Trophoblast cell (in vitro differentiated cells and primary cell): ENCODE measurements at regions not wholly inside any gene's neighbourhood (a gene's known extent, or its start where the extent isn't known, plus 50 kb on each side); places are given as distances from the start of the nearest gene placed in this dataset.

Experiments
- DNase-seq, 2 donors: peaks; one replicate each; pipeline ENCODE4 v3.0.0-alpha.2; 2016
- H2AFZ ChIP-seq: 2 replicates; pipeline ENCODE4 v1.6.1; 2013; ENCODE audit warnings: low read length, moderate library complexity, mild to moderate bottlenecking; ENCODE audit not compliant: insufficient read depth, poor library complexity
- H2AK5ac ChIP-seq: 2 replicates; pipeline ENCODE4 v1.6.1; 2013; ENCODE audit warnings: mild to moderate bottlenecking, low read length
- H2BK120ac ChIP-seq: 2 replicates; pipeline ENCODE4 v1.6.1; 2013; ENCODE audit warnings: low read length, mild to moderate bottlenecking, moderate library complexity; ENCODE audit not compliant: insufficient read depth, poor library complexity
- H2BK12ac ChIP-seq: 2 replicates; pipeline ENCODE4 v1.6.1; 2013; ENCODE audit warnings: mild to moderate bottlenecking, low read length, moderate library complexity
- H2BK5ac ChIP-seq: 2 replicates; pipeline ENCODE4 v1.6.1; 2013; ENCODE audit warnings: low read length, low read depth, moderate library complexity, mild to moderate bottlenecking; ENCODE audit not compliant: poor library complexity
- H3K14ac ChIP-seq: 2 replicates; pipeline ENCODE4 v1.6.1; 2013; ENCODE audit warnings: mild to moderate bottlenecking, low read length
- H3K18ac ChIP-seq: 2 replicates; pipeline ENCODE4 v1.6.1; 2013; ENCODE audit warnings: mild to moderate bottlenecking, low read length
- H3K23ac ChIP-seq: 2 replicates; pipeline ENCODE4 v1.6.1; 2013; ENCODE audit warnings: low read length
- H3K27ac ChIP-seq: 2 replicates; pipeline ENCODE4 v1.5.1; 2013; ENCODE audit warnings: low read depth, mild to moderate bottlenecking, inconsistent platforms, low read length, moderate library complexity
- H3K27me3 ChIP-seq: 2 replicates; pipeline ENCODE4 v1.6.1; 2013; ENCODE audit warnings: inconsistent platforms, mild to moderate bottlenecking, low read length, moderate library complexity; ENCODE audit not compliant: insufficient read depth
- H3K36me3 ChIP-seq, 2 experiments: 1 replicate in 1 of 2; 2 replicates in 1 of 2; pipeline ENCODE4 v1.6.1; 2013; ENCODE audit warnings: low read length in 2 of 2, mild to moderate bottlenecking in 2 of 2, moderate library complexity in 1 of 2; ENCODE audit not compliant: insufficient read depth in 2 of 2, control insufficient read depth in 1 of 2
- H3K4ac ChIP-seq: 2 replicates; pipeline ENCODE4 v1.6.1; 2013; ENCODE audit warnings: low read depth, mild to moderate bottlenecking, low read length, moderate library complexity
- H3K4me1 ChIP-seq, 2 experiments: 1 replicate in 1 of 2; 2 replicates in 1 of 2; pipeline ENCODE4 v1.6.1; 2013; ENCODE audit warnings: low read length in 2 of 2, mild to moderate bottlenecking in 2 of 2, moderate library complexity in 1 of 2; ENCODE audit not compliant: insufficient read depth in 2 of 2, control insufficient read depth in 1 of 2
- H3K4me2 ChIP-seq: 2 replicates; pipeline ENCODE4 v1.6.1; 2013; ENCODE audit warnings: inconsistent platforms, mild to moderate bottlenecking, low read length, moderate library complexity
- H3K4me3 ChIP-seq: 2 replicates; pipeline ENCODE4 v1.5.1; 2013; ENCODE audit warnings: mild to moderate bottlenecking, low read depth, low read length, inconsistent platforms
- H3K79me1 ChIP-seq: one replicate; pipeline ENCODE4 v1.6.1; 2013; ENCODE audit warnings: low read length
- H3K79me2 ChIP-seq: 2 replicates; pipeline ENCODE4 v1.6.1; 2013; ENCODE audit warnings: low read length, mild to moderate bottlenecking; ENCODE audit not compliant: control insufficient read depth, insufficient read depth, poor library complexity
- H3K9ac ChIP-seq: 2 replicates; pipeline ENCODE4 v1.6.1; 2013; ENCODE audit warnings: mild to moderate bottlenecking, low read length
- H3K9me3 ChIP-seq: 2 replicates; pipeline ENCODE4 v1.6.1; 2013; ENCODE audit warnings: low read depth, mild to moderate bottlenecking, control low read depth, inconsistent platforms, low read length; ENCODE audit not compliant: insufficient read depth
- H4K12ac ChIP-seq: 2 replicates; pipeline ENCODE4 v1.6.1; 2013; ENCODE audit warnings: low read depth, mild to moderate bottlenecking, low read length, moderate library complexity
- H4K8ac ChIP-seq: 2 replicates; pipeline ENCODE4 v1.6.1; 2013; ENCODE audit warnings: low read depth, mild to moderate bottlenecking, low read length, moderate library complexity
- H4K91ac ChIP-seq: one replicate; pipeline ENCODE4 v1.6.1; 2013; ENCODE audit warnings: low read depth, mild to moderate bottlenecking, low read length, moderate library complexity
- WGBS: extraction: QIAGEN DNeasy Blood & Tissue Kit; methylation state at CpG from one replicate; pipeline ENCODE4 v1.1.7; 2013; ENCODE audit warnings: missing lambda C conversion rate; ENCODE audit not compliant: insufficient read length, insufficient coverage; ENCODE audit errors: extremely low coverage; 5-methylcytosine and 5-hydroxymethylcytosine counted together

DNA sequence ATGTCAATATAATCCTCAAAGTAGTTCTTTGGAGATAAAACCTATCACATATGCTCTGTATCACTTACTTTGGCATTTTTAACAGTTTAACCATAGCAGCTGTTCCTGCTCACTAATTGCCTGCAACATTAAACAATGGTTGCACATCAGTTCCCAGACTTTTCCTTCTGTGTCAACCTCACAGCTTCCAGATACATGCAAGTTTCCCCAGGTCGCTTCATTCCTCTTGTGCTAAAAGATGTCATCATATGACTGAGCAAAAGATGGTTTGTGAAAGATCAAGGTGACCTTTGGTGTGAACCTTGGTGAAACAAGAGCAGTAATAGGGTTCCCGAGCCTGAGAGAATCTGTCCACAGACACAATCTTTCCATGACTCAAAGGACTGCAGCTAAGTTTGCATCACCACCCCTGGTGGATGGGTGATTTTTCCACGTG lies 500.4 kb upstream of the PAPPA start:
- Histone ChIP-seq H3K9me3 (no peaks in the 10 kb centered on the region), H2AK5ac (no peak overlapping the region), H3K14ac (no peak overlapping the region), H4K91ac (no peak overlapping the region), H3K4me1 (peaks cover 0 to 2% of the 10 kb centered on the region in 2 experiments), H3K36me3 (no peaks in the 10 kb centered on the region), H3K27me3 (no peaks in the 10 kb centered on the region), H4K8ac (no peak overlapping the region), H3K79me2 (no peaks in the 10 kb centered on the region), H3K4ac (no peak overlapping the region), H2BK12ac (no peak overlapping the region), H4K12ac (no peak overlapping the region), H2BK120ac (no peak overlapping the region), H3K18ac (no peak overlapping the region), H3K4me2 (no peak overlapping the region), H3K27ac (no peak overlapping the region), H2BK5ac (no peak overlapping the region), H3K9ac (no peak overlapping the region), H3K23ac (no peak overlapping the region), H2AFZ (no peak overlapping the region), H3K79me1 (no peaks in the 10 kb centered on the region), H3K4me3 (no peak overlapping the region)
- no peak for DNase-seq
- WGBS: no CpG with 5 or more reads among the region's 3 CpGs

DNA sequence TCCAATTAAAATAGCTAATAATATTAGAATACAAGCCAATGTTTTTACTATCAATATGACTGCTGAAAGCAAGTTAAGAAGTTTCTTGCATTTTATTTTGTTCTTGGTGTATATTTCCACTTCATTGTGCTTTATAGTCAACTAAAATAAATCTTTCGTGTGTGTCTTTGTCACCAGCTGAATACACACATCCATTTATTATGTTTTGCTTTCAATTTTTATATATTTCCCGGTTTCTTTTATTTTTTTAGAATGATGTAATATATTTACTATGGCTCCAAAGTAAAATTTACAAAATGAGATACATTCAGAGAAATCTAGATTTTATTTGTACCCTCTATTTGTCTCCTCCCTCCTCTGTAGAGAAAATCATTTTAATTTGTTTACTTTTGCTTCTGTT lies 495.9 kb upstream of the PAPPA start:
- Histone ChIP-seq H3K79me1 (no peaks in the 10 kb centered on the region), H4K8ac (no peak overlapping the region), H3K9me3 (no peaks in the 10 kb centered on the region), H3K9ac (no peak overlapping the region), H3K27me3 (no peaks in the 10 kb centered on the region), H3K4me3 (no peak overlapping the region), H3K4me1 (no peaks in the 10 kb centered on the region), H3K4ac (no peak overlapping the region), H4K91ac (no peak overlapping the region), H2BK12ac (no peak overlapping the region), H3K27ac (no peak overlapping the region), H3K36me3 (no peaks in the 10 kb centered on the region), H3K79me2 (no peaks in the 10 kb centered on the region), H2BK120ac (no peak overlapping the region), H3K4me2 (no peak overlapping the region), H2AFZ (no peak overlapping the region), H2BK5ac (no peak overlapping the region), H3K23ac (no peak overlapping the region), H3K14ac (no peak overlapping the region), H3K18ac (no peak overlapping the region), H2AK5ac (no peak overlapping the region), H4K12ac (no peak overlapping the region)
- no CpG with 5 or more reads among the region's 2 CpGs for WGBS
- DNase-seq: no peak

DNA sequence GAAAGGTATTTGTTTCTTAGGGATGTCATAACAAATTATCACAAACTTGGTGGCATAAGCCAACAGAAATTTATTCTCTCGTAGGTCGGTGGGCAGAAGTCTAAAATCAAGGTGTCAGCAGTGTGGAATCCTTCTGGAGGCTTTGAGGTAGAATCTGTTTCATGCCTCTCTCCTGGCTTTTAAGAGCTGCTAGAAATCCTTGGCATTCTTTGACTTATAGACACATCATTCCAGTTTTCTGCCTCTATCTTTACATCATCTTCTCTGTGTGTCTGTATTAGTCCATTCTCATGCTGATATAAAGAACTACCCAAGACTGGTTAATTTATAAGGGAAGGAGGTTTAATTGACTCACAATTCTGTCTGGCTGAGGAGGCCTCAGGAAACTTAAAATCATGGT lies 488.1 kb upstream of the PAPPA start:
- Histone ChIP-seq H2BK5ac (peak overlapping the region; percentile 49), H3K4ac (no peak overlapping the region), H3K27ac (peak overlapping the region; percentile 19), H4K8ac (no peak overlapping the region), H4K91ac (peak overlapping the region; percentile 13), H3K18ac (no peak overlapping the region), H3K79me2 (no peaks in the 10 kb centered on the region), H3K79me1 (peaks cover 12% of the 10 kb centered on the region), H3K9ac (no peak overlapping the region), H3K9me3 (no peaks in the 10 kb centered on the region), H3K23ac (no peak overlapping the region), H3K36me3 (no peaks in the 10 kb centered on the region), H4K12ac (no peak overlapping the region), H3K4me2 (no peak overlapping the region), H2BK120ac (no peak overlapping the region), H3K27me3 (no peaks in the 10 kb centered on the region), H2AFZ (no peak overlapping the region), H2BK12ac (no peak overlapping the region), H3K4me3 (no peak overlapping the region), H2AK5ac (no peak overlapping the region), H3K14ac (no peak overlapping the region), H3K4me1 (peaks cover 3 to 8% of the 10 kb centered on the region in 2 experiments)
- DNase-seq: peak in 1 of 2 donors; percentile 48
- WGBS: no CpG with 5 or more reads among the region's 2 CpGs

DNA sequence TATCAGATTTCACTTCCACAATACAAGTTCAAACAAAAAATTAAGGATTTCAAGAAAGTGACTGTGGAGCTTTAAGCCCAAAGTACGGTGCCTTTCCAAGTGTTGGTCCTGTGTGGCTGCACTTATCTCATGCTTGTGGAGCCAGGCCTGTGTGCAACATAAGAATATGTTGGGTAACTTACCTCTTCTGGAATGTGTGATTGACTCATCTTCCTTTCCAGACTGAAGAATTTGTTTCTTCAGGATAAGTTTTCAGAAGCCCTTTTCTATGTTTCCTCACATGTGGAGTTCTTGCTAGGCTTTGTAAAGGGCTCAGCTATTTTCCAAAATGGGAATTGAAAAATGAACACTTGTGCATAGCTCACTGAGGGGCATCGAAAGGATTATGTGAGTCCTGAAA lies 485.1 kb upstream of the PAPPA start:
- Histone ChIP-seq H3K36me3 (no peaks in the 10 kb centered on the region), H3K9me3 (no peaks in the 10 kb centered on the region), H2BK5ac (peak overlapping the region; percentile 80), H4K91ac (peak overlapping the region; percentile 29), H3K4me1 (peaks cover 10 to 19% of the 10 kb centered on the region in 2 experiments), H4K8ac (no peak overlapping the region), H3K4me2 (no peak overlapping the region), H2AK5ac (no peak overlapping the region), H3K9ac (no peak overlapping the region), H3K27me3 (no peaks in the 10 kb centered on the region), H3K23ac (no peak overlapping the region), H2BK120ac (peak overlapping the region; percentile 92), H2BK12ac (no peak overlapping the region), H2AFZ (no peak overlapping the region), H3K79me1 (peaks cover 26% of the 10 kb centered on the region), H3K27ac (peak overlapping the region; percentile 62), H3K14ac (no peak overlapping the region), H3K4me3 (no peak overlapping the region), H3K79me2 (peaks cover 3% of the 10 kb centered on the region), H3K4ac (no peak overlapping the region), H4K12ac (no peak overlapping the region), H3K18ac (no peak overlapping the region)
- DNase-seq: peak; percentile 50 to 78
- WGBS: no CpG with 5 or more reads among the region's 2 CpGs
